ENCODE measurements at regions not wholly inside any gene's neighbourhood (a gene's known extent, or its start where the extent isn't known, plus 50 kb on each side); places are given as distances from the start of the nearest gene placed in this dataset.

DNA sequence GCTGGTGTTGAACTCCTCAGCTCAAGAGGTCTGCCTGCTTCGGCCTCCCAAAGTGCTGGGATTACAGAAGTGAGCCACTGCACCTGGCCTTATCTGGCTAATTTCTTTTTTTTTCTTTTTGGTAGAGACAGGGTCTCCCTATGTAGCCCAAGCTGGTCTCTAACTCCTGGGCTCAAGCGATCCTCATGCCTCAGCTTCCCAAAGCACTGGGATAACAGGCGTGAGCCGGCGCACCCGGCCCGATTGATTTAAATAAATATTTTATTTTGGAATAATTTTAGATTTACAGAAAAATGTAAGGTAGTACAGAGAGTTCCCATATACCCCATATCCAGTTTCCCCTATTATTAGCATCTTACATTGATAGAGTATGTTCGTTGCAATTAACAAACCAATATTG, 155.0 kb upstream of the MVB12B start:
- H4K20me1 ChIP-seq (replicated peaks; ENCODE audit: control insufficient read depth, insufficient read depth, low read length) = no peaks in the 10 kb centered on the region; the same call in 1 of the 2 replicates
- H3K27me3 ChIP-seq (ENCODE audit: control insufficient read depth in 2 of 2, insufficient read depth in 2 of 2, low read length in 2 of 2) = peaks cover 4 to 24% of the 10 kb centered on the region in 2 experiments; a peak in 3 of 5 replicates
- intact Hi-C loops (cut with micrococcal nuclease) (no loop called here), in situ Hi-C loops (cut with MboI) (no loop called here)
- no peaks in the 10 kb centered on the region for H3K9me3 ChIP-seq (replicated peaks; ENCODE audit: control insufficient read depth, insufficient read depth, low read depth, low read length)
- POLR2A ChIA-PET = no interaction called here
- no peak overlapping the region for H3K9ac ChIP-seq (ENCODE audit: insufficient read depth in 1 of 2, low read depth in 2 of 2, low read length in 2 of 2)
- no peak overlapping the region for H3K4me3 ChIP-seq
- no peak for DNase-seq (ENCODE audit: extremely low read depth in 1 of 4, low spot score in 3 of 4)
- BruUV-seq (replicated peaks) = no TSS peak
- no peak for FAIRE-seq
- no peak for TF ChIP-seq ZNF79 (CRISPR knock-in tag; IDR thresholded peaks at IDR 0.05; ENCODE audit: low read depth)
- TF ChIP-seq U2AF2 (optimal IDR thresholded peaks at IDR 0.05; ENCODE audit: low read depth, low read length) = no peak
- TF ChIP-seq ZFPM2 (CRISPR knock-in tag; IDR thresholded peaks at IDR 0.05) = no peak
- no peak for TF ChIP-seq TAF15 (IDR thresholded peaks at IDR 0.05; ENCODE audit: low read depth, low read length)
- no peak for TF ChIP-seq NR3C1 (CRISPR knock-in tag; IDR thresholded peaks at IDR 0.05)
- TF ChIP-seq, protein P1, sequence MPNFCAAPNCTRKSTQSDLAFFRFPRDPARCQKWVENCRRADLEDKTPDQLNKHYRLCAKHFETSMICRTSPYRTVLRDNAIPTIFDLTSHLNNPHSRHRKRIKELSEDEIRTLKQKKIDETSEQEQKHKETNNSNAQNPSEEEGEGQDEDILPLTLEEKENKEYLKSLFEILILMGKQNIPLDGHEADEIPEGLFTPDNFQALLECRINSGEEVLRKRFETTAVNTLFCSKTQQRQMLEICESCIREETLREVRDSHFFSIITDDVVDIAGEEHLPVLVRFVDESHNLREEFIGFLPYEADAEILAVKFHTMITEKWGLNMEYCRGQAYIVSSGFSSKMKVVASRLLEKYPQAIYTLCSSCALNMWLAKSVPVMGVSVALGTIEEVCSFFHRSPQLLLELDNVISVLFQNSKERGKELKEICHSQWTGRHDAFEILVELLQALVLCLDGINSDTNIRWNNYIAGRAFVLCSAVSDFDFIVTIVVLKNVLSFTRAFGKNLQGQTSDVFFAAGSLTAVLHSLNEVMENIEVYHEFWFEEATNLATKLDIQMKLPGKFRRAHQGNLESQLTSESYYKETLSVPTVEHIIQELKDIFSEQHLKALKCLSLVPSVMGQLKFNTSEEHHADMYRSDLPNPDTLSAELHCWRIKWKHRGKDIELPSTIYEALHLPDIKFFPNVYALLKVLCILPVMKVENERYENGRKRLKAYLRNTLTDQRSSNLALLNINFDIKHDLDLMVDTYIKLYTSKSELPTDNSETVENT (CRISPR knock-in tag; IDR thresholded peaks at IDR 0.05) = no peak
- TF ChIP-seq NCOR1 (IDR thresholded peaks at IDR 0.05) = no peak
- TF ChIP-seq HNRNPL (IDR thresholded peaks at IDR 0.05; ENCODE audit: low read depth, low read length) = no peak
- H3K27ac ChIP-seq (ENCODE audit: extremely low read depth, low read depth, low read length) = no peak overlapping the region
- no peaks in the 10 kb centered on the region for H3K4me1 ChIP-seq (replicated peaks in 1 of 2; ENCODE audit: control insufficient read depth in 2 of 2, insufficient read depth in 2 of 2, low read length in 2 of 2)
- no peak for ATAC-seq
- H3K36me3 ChIP-seq (ENCODE audit: control insufficient read depth, insufficient read depth, low read length) = no peaks in the 10 kb centered on the region
- WGBS (ENCODE audit: insufficient coverage, low coverage, missing lambda C conversion rate) = 2% methylated on average over 8 of the region's 8 CpGs
- CTCF ChIA-PET (ENCODE audit: low intra/inter-chr PET ratio) = no interaction called here
- H3K9me1 ChIP-seq (ENCODE audit: control insufficient read depth, insufficient read depth, low read length) = no peaks in the 10 kb centered on the region
- no peak overlapping the region for H3K4me2 ChIP-seq (ENCODE audit: insufficient read depth, low read length)
- H2AFZ ChIP-seq (ENCODE audit: low read depth, low read length) = no peak overlapping the region
- H3K79me2 ChIP-seq (ENCODE audit: control insufficient read depth, insufficient read depth, low read length) = no peaks in the 10 kb centered on the region

Measured in K562 (cell line).